Right lobe of liver (tissue), 6 donors: ENCODE measurements at regions not wholly inside any gene's neighbourhood (a gene's known extent, or its start where the extent isn't known, plus 50 kb on each side); places are given as distances from the start of the nearest gene placed in this dataset.

Experiments
- ATAC-seq, 4 donors: fragments of 200-7000 bp; cut with Tn5 transposase; one replicate each; pipeline ENCODE4 v1.9.1; 2020; ENCODE audit warnings: mild to moderate bottlenecking in 4 of 4, moderate library complexity in 4 of 4
- DNase-seq, 3 donors: peaks; one replicate each; pipeline ENCODE4 v3.0.0-alpha.2; 2020
- H3K27ac ChIP-seq, 3 donors: fragments of 200-600 bp; one replicate each; pipeline ENCODE4 v1.8.0; 2022
- H3K27me3 ChIP-seq, 2 donors: fragments of 200-600 bp; one replicate each; pipeline ENCODE4 v1.8.0; 2022
- H3K36me3 ChIP-seq, 4 donors: fragments of 200-600 bp; sonication (generic) in 1 of 4; one replicate each; pipeline versions ENCODE4 v1.5.1 to v1.8.0; 2017 to 2022; ENCODE audit warnings: control low read depth in 1 of 4
- H3K4me1 ChIP-seq, 4 donors: fragments of 200-600 bp; sonication (generic) in 1 of 4; one replicate each; pipeline versions ENCODE4 v1.5.1 to v1.8.0; 2017 to 2022; ENCODE audit warnings: control low read depth in 1 of 4
- H3K4me3 ChIP-seq, 3 donors: fragments of 200-600 bp; one replicate each; pipeline ENCODE4 v1.8.0; 2022
- H3K9me3 ChIP-seq, 4 donors: fragments of 200-600 bp; sonication (generic) in 1 of 4; one replicate each; pipeline versions ENCODE4 v1.5.1 to v1.8.0; 2017 to 2022; ENCODE audit warnings: control low read depth in 1 of 4
- POLR2A ChIP-seq: fragments of 450-650 bp; IDR thresholded peaks from one replicate; pipeline ENCODE4 v1.6.1; 2017; ENCODE audit warnings: antibody characterized with exemption, mild to moderate bottlenecking
- WGBS: methylation state at CpG from one replicate; pipeline ENCODE4 v1.1.6; 2018; ENCODE audit warnings: low coverage, low lambda C conversion rate; ENCODE audit not compliant: insufficient coverage; ENCODE audit errors: missing lambda C conversion rate; 5-methylcytosine and 5-hydroxymethylcytosine counted together
- intact Hi-C, 2 donors: fragments of 100-400 bp; cut with DNase I; formaldehyde crosslinking; loops; one replicate each; pipeline versions ENCODE4 v1.11.2 to v1.14.1; 2022
- small RNA-seq, 2 experiments: library from RNA; depleted of rRNA; stranded (forward); fragments of <200 nt; gene quantifications; one replicate each; pipeline ENCODE3, GENCODE V24; 2016
- TF ChIP-seq, protein P1 (sequence below), 4 donors: fragments of 200-600 bp in 3 of 4; fragments of 450-650 bp in 1 of 4; IDR thresholded peaks; one replicate each; pipeline versions ENCODE4 v1.5.1 to v1.8.0; 2016 to 2022; ENCODE audit warnings: antibody characterized with exemption in 4 of 4, mild to moderate bottlenecking in 2 of 4
- donor health status: DM: no; HTN: yes; CAD: no.
- donor health status: DM: no; HTN: no; CAD: no.
- donor health status: DM: no; HTN: no; CAD: no.
- donor health status: DM: no; HTN: yes; CAD: no.
- donor health status: DM: no; HTN: yes; CAD: no.

DNA sequence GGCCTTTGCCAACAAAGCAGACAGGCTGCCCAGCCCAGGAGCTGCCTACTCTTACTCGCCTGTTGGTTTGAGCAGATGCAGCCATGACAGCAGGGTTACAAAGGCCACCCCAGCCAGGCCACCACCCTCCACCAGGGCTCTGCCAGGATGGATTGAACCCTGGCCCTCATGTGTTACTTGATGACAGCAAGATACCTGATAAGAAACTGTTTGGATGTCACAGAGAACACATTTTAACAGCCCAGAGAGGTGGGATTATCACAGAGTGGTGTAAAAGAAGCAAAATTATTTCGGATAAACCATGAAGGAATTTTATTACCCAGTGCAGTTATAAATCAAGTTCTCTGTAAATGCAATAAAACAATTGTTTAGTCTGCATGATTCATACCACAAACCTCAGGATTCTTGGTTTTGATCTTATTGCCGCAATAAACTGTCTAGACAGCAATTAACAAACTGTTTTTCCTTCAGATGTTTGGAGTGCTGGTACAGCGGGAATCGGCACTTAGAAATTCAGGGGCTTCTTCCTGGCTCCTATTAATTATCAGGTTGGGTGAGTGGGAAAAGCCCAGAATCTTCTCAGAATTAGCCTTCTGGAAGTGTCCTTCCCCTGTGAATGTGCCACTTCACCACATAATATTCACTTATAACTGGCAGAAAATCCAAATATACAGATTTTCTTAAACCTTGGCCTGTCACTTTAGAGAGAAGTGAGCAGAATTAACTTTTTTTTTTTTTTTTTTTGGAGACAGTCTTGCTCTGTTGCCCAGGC, 58.0 kb upstream of the SALL4 start:
- no peak overlapping the region for H3K27ac ChIP-seq
- H3K9me3 ChIP-seq = no peaks in the 10 kb centered on the region
- TF ChIP-seq POLR2A = no peak
- TF ChIP-seq, protein P1, sequence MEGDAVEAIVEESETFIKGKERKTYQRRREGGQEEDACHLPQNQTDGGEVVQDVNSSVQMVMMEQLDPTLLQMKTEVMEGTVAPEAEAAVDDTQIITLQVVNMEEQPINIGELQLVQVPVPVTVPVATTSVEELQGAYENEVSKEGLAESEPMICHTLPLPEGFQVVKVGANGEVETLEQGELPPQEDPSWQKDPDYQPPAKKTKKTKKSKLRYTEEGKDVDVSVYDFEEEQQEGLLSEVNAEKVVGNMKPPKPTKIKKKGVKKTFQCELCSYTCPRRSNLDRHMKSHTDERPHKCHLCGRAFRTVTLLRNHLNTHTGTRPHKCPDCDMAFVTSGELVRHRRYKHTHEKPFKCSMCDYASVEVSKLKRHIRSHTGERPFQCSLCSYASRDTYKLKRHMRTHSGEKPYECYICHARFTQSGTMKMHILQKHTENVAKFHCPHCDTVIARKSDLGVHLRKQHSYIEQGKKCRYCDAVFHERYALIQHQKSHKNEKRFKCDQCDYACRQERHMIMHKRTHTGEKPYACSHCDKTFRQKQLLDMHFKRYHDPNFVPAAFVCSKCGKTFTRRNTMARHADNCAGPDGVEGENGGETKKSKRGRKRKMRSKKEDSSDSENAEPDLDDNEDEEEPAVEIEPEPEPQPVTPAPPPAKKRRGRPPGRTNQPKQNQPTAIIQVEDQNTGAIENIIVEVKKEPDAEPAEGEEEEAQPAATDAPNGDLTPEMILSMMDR (IDR thresholded peaks at IDR 0.05) = no peak
- 67% methylated on average over 4 of the region's 5 CpGs for WGBS
- DNase-seq (no peak), ATAC-seq (no peak)
- H3K4me3 ChIP-seq = no peak overlapping the region
- no peaks in the 10 kb centered on the region for H3K36me3 ChIP-seq
- intact Hi-C loops = no loop called here
- no peaks in the 10 kb centered on the region for H3K4me1 ChIP-seq
- H3K27me3 ChIP-seq = no peaks in the 10 kb centered on the region

DNA sequence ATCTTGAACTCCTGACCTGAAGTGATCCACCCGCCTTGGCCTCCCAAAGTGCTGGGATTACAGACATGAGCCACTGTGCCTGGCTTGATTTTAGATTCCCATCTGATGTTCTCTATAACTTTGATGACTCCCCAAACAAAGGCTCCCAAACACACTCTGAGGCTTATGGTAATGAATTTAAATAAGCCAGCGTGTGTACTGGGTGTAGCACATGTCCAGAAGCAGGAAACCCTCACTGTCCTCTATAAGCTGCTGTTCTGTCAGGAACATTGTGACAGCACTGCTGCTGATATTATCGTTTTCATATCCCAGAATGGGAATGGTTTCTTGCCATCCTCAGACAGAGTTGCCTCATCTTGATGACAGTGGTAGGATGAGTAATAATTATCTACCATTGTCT, 54.1 kb upstream of the SALL4 start:
- Histone ChIP-seq H3K9me3 (no peaks in the 10 kb centered on the region), H3K27me3 (no peaks in the 10 kb centered on the region), H3K36me3 (no peaks in the 10 kb centered on the region), H3K4me3 (no peak overlapping the region), H3K4me1 (no peaks in the 10 kb centered on the region), H3K27ac (no peak overlapping the region)
- DNase-seq (no peak), ATAC-seq (no peak)
- TF ChIP-seq POLR2A = no peak
- TF ChIP-seq, protein P1 (IDR thresholded peaks at IDR 0.05) = no peak
- WGBS = 69% methylated on average over 2 of the region's 3 CpGs
- intact Hi-C loops = no loop called here

DNA sequence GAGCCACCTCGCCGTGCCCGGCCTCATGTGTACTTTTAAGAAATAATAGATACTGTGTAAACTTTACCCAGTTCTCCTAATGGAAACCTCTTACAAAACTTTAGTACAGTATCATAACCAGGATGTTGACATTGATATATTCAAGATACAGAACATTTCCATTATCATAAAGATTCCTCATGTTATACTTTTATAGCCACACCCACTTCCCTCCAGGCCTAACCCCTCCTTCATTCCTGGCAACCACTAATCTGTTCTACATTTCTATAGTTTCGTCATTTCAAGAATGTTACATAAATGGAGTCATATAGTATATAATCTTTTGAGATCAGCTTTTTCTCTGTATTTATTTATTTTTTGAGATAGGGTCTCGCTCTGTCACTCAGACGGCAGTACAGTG, 52.6 kb upstream of the SALL4 start:
- no peaks in the 10 kb centered on the region for H3K9me3 ChIP-seq
- 83% methylated on average over 6 of the region's 6 CpGs for WGBS
- H3K4me1 ChIP-seq = no peaks in the 10 kb centered on the region
- TF ChIP-seq, protein P1 (IDR thresholded peaks at IDR 0.05) = no peak
- no peak for TF ChIP-seq POLR2A
- no peak for ATAC-seq
- H3K4me3 ChIP-seq = no peak overlapping the region
- intact Hi-C loops = no loop called here
- no peaks in the 10 kb centered on the region for H3K27me3 ChIP-seq
- no peaks in the 10 kb centered on the region for H3K36me3 ChIP-seq
- no peak for DNase-seq
- no peak overlapping the region for H3K27ac ChIP-seq

Small RNAs in the stretch of these regions (small RNA-seq; reads per million reads assigned to genes)
- gene RNU6-347P = 0 reads per million in 2 experiments
- 0 reads per million in 2 experiments for gene RNU7-6P
